Putamen (tissue), 1 donor: ENCODE measurements at regions not wholly inside any gene's neighbourhood (a gene's known extent, or its start where the extent isn't known, plus 50 kb on each side); places are given as distances from the start of the nearest gene placed in this dataset.

Source experiments
- DNase-seq: peaks from one replicate; pipeline ENCODE4 v3.0.0-alpha.2; 2016; ENCODE audit warnings: low spot score

DNA sequence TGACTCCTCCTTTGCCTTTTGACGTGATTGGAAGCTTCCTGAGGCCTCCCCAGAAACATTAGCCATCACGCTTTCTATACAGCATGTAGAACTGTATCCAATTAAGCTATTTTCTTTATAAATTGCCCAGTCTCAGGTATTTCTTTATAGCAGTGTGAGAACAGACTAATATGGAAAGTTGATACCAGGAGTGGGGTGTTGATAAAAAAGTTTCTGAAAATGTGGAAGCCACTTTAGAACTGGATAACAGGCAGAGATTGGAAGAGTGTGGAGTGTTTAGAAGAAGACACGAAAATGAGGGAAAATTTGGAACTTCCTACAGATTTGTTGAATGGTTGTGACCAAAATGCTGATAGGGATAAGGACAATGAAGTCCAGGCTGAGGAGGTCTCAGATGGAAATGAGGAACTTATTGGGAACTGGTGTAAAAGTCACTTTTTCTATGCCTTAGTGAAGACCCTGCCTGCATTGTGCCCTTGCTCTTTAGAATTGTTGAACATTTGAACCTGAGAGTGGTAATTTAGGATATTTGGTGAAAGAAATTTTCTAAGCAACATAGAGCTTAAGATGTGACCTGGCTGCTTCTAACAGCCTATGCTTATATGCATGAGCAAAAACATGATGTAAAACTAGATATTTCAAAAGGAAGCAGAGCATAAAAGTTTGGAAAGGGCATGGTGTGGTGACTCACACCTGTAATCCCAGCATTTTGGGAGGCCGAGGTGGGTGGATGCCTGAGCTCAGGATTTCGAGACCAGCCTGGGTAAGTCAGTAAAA is 969.7 kb downstream of the DSC3 start:
- no peak for DNase-seq

DNA sequence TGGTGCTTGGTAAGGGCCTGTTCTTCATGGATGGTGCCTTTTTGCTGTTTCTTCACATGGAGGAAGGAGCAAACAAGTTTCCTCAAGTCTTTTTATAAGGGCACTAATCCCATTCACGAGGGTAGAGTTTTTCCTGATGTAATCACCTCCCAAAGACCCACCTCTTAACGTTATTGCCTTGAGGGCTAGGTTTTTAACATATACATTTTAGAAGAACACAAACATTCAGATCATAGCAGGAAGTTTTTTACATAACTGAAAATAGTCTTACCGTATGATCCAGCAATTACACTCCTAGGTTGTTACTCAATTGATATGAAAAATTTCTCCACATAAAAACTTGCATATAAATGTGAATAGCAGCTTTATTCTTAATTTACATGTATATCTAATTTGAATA is 976.3 kb downstream of the DSC3 start:
- DNase-seq, result no peak

DNA sequence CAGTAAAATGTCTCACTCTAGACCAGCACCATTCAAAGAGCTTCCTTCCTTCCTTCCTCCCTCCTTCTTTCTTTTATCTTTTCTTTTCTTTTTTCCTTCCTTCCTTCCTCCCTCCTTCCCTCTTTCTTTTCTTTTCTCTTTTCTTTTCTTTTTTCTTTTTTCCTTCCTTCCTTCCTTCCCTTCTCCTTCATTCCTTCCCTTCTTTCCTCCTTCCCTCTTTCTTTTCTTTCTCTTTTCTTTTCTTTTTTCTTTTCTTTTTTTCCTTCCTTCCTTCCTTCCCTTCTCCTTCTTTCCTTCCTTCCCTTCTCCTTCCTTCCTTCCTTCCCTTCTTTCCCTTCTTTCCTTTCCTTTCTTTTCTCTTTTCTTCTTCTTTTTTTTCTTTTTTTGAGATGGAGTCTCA is 985.1 kb downstream of the DSC3 start:
- no peak for DNase-seq

DNA sequence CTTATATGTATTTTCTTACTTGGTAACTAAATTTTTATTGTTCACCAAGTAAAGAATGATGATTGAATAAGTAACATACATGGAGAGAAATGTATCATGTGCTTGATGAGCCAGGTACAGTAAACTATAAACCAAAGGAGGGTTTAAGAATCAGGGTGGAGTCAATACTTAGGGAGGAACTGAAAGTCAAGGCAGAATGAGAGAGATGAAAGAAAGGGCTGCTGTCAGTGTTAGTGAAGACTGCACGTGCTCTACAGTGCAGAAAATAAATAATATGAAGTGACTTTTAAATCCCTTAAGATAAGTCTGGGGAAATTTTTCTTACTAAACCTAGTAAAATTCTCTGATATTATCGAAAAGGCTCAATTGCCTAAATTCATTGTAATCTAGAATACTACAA is 986.0 kb downstream of the DSC3 start:
- no peak for DNase-seq

DNA sequence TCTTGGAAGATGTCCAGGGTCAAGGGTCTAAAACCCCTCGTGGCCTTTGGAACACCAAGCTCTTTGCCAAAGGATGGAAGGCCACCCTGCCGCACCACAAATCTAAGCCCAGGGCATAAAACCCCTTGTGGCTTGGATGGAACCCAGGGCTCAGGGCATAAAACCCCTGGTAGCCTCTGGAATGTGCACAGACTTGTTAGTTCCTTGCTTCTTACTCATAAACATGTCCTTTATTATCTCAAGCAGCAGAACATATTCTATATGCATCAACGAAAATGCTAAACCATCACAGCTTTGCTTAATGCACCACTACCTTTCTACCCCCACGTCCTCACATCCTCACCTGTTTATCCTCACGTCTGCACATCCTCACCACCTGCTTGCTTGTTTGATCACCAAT is 998.0 kb downstream of the DSC3 start:
- no peak for DNase-seq

DNA sequence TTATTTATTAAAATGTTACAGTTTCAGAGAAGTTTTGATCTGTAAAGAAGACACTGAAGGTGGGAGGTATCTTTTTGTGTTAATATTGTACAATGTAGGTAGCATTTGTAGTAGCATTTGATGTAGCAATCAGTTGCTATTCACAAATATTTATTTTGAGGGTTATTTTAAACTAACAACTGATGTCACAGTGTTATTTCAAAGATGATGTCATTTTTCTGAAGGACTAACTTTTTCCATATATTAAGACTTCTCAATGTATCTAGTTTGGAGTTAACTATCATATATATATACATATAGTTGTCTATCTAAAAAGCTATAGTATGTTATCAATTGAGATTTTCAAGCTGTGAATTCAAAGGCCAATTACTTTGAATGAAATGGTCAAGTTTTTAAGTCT is 1003.3 kb downstream of the DSC3 start:
- DNase-seq, result no peak

DNA sequence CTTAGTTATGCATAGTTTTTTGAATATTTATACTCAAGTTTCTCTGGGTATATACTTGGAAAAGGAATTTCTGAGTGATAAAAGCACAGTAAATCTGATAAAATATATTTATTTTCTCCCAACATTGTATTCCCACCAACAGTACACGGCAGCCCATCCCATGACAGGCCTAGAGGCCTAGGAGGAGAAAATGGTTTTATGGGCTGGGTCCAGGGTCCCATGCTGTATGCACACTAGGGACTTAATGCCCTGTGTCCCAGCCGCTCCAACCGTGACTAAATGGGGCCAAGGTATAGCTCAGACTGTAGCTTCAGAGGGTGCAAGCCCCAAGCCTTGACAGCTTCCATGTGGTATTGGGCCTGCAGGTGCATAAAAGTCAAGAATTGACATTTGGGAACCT is 1007.7 kb downstream of the DSC3 start:
- DNase-seq, result no peak

DNA sequence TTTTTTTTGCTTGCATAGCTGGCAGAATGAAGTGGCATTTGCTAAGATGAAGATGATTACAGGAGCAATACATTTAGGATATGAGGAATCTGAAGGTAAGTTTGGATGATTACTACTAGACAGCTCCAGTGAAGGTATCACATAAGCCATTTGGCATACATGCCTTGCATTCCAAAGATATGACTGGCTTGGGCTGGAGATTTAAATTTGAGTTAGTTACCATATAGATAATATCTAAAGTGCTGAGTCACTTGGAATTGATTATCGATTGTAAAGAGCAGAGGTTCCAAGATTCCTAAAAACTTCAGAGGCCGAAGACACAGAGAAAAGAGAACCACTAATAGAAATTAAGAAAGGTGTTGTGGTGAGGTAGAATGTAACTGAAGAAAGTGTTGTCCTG is 1026.4 kb downstream of the DSC3 start:
- no peak for DNase-seq

DNA sequence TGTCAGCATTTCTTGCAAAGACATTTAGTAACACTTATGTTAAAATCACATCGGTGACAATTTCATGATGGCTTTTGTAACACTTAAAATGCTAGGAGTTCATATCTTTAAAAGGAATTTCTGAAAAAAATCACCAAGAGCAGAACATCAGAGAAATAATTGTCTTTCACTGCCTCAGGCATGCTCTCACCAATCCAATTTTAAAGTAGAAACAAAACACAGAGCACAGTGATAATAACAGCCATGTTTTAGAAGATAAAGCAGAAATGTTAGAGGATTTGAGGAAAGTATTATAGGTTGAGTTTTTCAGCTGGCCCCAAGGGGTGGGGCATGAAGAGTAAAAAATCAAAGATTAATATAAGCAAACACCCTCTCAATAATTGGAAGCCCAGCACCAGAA is 1037.6 kb downstream of the DSC3 start:
- no peak for DNase-seq

DNA sequence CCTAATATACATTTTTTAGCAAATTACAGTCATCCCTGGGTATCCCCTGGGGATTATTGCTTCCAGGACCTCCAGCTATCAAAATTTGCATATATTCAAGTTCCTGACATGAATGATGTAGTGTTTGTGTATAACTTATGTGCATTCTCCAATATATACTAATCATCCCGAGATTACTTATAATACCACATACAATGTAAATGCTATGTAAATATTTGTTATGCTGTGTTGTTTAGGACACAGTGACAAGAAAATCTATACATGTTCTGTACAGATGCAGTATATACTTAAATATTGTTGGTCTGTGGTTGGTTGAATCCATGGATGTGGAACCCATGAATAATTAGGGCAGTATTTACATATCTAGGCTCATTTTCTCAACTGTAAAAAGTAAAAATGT is 1060.3 kb downstream of the DSC3 start:
- DNase-seq, result no peak

DNA sequence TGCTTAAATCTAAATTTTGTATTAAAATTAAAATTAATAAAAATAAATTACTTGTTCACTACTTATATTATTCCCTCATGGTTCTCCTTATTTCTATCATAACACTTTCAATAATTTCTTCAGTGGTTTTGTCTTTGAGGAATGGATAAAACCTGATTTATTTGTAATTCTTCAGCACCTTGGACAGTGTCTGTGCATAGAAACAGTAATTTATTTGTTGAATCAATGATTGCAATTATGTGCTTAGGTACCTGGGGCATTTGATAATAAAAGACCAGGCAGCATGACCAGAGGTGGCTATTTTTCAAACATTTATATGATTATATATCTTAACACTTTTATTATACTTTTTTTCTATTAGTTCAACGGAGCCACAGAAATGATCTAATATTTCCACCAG is 1062.7 kb downstream of the DSC3 start:
- DNase-seq, result no peak

DNA sequence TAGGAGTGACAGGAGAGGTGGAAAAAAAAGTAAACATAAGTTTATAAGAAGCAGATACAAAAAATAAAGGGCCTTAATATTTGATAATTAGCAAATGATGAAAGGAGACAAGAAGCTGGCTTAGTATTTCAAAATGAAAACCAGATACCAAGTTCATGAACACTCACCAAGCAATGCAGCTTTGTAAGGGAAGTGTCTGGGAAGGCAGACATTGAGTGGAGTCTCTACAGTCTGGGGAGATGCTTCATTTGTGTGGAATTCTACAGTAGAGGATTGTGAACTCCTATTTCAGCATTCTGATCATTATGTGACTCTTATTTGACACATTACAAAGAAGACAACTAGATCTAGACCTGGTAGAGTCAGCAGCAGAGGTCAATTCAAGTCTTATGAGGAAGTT is 1072.7 kb downstream of the DSC3 start:
- DNase-seq, result no peak

DNA sequence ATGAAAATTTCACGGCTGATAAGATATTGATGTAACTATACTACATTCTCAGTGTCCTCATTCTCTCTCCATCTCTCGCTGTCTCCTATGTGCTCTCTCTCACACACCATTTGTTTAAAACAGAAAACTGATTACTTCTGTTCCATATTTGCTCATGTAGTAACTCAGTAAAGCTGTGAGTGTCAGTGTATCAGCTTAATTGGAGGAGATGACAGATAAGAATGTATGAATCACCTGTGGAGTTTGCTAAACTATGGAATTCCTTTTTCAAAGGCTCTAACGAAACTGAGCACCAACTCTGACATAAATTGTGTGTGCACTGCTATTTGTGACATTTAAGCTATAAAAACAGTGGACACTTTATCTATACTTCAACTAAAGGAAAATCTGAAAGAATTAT is 1080.0 kb downstream of the DSC3 start:
- DNase-seq, result no peak

DNA sequence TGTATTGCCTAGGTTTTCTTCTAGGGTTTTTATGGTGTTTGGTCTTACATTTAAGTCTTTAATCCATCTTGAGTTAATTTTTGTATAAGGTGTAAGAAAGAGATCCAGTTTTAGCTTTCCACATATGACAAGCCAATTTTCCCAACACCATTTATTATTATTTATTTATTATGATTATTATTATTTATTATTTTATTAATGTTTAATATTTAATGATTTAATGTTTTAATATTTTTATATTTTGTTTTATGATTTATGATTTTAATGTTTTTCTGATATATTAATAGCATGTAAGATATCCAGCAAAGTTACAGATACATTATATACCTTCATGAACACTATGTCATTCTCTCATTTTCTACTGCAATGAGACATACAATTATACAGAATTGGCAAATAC is 1082.0 kb downstream of the DSC3 start:
- DNase-seq, result no peak

DNA sequence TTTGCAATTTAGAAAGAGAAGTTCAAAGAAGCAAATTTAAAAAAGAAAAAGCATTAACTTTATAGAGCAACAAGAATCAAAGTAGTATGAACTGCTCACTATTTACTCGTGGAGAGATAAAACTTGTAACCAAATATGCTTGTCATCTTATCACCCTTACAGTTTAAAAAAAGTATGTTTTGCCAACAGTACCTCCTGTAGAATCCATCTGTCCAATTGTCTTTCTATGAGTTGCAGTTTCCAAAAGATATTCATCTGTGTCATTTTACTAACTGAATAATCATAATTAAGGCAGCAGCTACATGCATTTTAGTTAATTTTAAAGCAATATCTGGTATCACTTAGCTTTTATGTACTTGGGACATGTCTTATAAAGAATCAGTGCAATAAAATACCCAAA is 1112.3 kb downstream of the DSC3 start:
- DNase-seq, result no peak

DNA sequence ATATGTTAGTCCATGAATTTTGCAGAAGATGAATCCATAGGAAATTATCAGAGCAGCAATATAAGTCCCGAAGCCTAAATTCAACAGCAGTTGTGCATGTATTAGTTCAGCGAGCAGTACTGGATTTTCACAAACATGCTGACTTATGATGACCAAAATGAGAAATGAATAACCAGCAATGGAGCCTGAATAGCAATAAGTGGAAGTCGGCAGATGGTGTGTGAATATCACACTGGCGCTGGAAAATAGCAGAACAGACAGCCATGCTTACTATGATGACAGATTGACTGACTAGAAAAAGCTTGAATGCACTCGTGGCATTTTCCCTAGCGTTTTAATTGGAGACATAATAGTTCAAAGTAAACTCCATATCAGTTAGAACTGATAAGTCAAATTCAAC is 1114.5 kb downstream of the DSC3 start:
- DNase-seq, result no peak

DNA sequence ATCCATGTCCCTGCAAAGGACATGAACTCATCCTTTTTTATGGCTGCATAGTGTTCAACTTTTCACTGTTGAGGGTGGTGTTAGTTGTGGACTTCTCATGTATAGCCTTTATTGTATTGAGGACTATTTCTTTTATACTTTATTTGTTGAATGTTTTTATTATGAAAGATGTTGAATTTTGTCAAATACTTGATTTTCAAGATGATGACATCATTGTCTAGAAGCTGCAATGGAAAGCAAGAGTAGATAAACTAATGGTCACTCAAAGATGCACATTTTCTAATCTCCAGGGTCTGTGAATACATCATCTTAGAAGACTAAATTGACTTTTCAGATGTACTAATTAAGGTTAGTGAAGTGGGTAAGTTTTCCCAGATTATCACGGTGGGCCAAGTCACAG is 1117.0 kb downstream of the DSC3 start:
- no peak for DNase-seq

DNA sequence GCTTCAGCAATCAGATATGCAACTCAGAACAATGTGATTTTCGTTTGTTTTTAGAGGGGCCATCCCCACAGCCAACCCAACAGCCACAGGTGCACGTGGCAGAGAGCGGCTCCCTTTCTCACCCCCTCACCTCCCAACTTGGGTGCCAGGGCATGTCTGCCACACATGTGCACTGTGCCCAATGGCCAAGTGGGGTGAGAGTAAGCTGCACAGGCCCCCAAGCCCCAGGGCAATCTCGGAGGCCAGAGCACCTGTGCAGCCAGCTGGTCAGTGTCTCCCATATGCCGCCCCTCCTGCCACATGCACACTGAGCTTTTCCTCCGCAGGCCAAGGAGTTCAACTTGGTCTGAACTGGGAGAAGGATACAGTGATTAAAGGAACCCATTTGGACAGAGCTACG is 1130.2 kb downstream of the DSC3 start:
- no peak for DNase-seq

DNA sequence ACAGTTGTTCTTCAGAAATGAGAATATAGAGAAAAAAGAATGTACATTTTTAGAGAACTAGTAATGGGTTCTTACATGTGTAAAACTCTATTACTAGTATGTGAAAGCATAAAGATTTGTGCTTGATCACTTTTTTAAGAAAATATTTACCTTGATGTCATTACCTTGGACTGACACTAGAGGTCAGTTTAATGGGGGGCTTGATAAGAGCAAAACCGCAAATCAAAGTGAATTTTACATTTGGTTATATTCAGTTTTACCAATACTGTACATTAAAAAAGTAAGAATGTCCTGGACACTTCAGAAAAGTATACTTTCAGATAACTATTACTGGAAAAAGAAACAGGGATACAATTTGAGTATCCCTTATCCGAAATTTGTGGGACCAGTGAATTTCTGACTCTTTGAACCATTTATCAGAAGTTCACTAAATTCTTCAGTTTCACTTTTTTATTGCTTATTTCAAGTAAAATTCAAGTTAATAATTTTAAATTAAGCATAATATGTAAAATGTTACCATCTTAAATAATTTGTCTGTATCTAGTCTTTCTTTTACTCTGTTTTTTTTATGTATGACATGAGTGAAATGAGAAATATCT is 1149.5 kb downstream of the DSC3 start:
- DNase-seq, result no peak

DNA sequence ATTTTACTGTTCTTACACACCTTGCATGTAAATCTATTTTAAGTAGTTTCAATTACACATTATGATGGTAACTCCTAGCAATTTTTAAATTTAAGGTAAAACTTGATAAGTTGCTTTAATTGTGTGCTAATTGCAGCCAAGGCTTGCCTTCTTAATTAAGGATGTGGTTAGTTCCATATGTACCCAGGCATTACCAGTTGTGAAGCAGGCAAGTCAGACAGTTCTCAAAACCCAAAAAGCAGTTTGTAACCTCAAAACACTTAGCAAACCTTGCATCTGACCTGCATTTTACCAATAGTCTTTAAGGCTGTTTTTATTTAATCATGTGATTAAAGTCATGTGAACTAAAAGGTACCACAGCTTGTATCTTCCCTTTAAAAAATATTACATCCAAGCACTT is 1159.4 kb downstream of the DSC3 start:
- DNase-seq, result no peak

DNA sequence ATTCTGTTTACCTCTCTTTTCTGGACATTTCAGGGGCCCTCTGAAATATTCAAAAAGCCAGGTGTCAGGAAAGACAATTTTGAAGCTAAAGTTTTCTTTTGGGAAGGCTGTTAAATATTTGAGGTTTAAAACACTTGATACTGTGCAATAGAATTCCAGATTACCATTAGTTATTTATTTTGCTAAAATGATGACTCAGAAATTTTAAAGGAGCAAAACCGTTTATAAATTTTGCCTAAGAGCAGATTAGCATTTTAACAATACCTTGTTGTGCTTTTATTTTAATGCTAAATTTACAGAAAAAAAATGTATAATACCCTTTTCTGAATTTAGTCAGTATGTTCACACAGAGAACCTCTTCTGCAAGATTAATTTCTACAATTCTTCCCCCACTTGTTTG is 1159.9 kb downstream of the DSC3 start:
- DNase-seq, result no peak

DNA sequence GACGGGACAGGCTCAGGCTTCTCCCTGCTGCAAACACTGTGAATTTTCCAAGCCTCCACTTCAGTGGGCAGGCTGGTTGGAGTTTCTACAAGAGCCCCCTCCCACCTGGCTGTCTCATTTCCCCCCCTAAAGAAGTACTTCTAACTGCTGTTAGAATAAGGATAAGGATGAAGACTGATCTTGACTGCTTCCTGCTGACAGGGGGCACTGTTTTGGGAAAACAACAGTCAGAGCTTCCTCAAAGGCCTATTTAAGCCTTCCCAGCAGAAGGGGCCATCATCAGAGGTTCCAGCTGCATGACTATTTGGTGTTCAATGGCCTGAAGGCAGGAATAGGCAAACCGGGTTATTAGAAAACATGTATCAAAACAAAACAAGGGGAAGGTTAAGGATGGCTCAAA is 1162.8 kb downstream of the DSC3 start:
- no peak for DNase-seq

DNA sequence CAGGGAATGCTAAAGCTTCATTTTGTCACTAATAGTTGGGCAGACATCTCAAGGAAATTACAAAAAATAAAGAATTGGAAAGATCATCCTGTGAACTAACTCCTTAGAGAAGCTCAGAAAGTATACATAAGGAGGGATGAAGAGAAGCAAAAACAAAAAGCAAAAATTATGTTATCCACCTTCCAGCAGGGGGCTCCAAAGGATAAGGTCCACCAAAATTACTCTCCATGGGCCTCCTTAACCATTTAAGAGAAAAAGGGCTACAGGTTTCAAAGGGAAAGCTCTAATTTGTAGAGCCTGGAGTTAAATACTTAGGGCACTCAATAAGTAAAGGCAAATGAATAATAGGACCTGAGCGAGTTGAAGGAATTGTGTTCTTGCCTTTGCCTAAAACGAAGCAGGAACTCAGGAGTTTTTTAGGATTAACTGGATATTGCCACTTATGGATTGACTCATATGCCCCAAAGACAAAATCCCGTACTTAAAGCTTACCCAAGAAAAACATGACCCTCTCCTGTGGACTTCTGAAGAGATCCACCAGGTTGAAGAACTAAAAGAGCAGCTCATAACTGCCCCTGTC is 1167.9 kb downstream of the DSC3 start:
- peak; percentile 19 for DNase-seq

DNA sequence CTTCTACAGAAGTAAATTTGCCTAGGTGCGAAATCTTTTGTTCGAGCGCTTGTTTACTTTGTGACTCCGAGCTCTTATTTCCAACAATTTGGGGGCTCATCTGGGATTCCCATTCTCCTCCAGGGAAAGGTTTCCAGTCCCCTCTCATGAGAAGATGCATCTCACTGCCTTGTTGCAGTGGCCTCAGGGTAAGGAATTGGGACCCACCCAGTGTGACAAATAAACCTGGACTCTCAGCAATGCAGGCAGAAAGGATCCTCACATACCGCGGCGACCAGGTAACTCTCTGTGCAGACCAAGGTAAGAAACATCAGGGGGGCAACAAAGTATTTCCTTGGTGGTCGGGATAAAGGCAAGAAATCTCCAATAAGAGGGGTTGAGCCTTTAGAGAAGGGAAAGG is 1169.3 kb downstream of the DSC3 start:
- no peak for DNase-seq
